HG03442 (cell line): ENCODE measurements at regions not wholly inside any gene's neighbourhood (a gene's known extent, or its start where the extent isn't known, plus 50 kb on each side); places are given as distances from the start of the nearest gene placed in this dataset.
"Not testable (repeated sequence)": the region's sequence is repeated elsewhere in the genome, so short reads cannot be mapped to it uniquely, and the experiment has no call there.

Experiments
- ATAC-seq: cut with Tn5 transposase; IDR thresholded peaks from one replicate; pipeline ENCODE4 v1.9.1; 2021; ENCODE audit warnings: mild to moderate bottlenecking, moderate library complexity; ENCODE audit not compliant: unreplicated experiment

DNA sequence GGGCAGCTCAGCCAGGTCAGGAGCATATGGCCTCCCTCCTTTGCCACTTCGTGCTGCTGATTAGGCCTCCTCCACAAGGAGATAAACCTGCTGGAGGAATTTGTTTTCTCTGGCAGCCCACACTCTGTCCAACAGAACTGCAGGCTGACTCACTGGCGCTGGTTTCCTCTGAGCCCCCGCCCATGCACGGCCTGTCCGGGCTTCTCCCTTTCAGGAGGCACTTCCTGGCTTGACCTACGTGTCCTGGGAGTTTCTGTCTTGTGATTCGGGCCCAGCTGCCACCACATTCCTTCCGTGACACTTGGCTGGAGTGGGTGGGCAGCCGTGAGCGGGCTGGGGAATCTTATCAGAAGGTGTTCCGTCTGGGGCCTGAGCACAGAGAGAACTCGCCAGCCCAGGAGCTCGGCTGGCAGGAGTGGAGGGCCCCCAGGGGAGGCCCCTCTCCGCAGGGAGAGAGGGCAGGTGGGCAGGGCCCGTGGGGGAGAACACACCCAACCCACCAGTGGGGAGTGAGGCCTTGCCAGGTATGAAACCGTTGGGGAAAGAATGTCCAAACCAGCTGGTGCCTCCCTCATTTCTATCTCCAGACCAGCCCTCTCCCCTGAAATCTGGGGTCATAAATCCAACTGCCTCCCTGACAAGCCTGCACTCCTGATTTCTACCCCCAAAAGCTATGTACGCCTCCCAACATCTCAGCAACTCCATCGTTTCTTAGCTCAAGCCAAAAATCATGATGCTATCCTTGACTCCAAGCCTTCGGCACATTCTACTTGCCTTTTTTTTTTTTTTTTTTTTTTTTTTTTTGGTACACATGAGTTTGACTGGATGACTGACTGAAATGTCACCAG lies 110.6 kb upstream of the MEF2A start:
- no peak for ATAC-seq

DNA sequence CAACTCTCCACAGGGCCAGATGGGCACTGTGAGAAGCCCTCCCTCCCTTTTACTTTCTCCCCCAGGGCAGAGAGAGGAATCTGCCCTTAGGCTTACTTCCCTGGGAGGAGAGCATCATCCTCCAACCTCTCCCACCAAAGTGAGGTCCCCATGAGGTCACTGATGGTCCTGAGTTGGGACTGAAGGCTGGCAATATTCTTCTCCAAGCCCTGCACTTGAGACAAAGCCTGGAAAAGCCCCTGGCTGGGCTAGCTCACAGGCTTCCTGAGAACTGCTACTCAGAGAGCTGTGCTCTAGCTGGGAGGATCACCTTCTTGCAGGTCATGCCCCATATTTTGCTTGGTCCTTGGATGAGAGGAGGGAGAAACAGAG lies 110.0 kb upstream of the MEF2A start:
- ATAC-seq: no peak

DNA sequence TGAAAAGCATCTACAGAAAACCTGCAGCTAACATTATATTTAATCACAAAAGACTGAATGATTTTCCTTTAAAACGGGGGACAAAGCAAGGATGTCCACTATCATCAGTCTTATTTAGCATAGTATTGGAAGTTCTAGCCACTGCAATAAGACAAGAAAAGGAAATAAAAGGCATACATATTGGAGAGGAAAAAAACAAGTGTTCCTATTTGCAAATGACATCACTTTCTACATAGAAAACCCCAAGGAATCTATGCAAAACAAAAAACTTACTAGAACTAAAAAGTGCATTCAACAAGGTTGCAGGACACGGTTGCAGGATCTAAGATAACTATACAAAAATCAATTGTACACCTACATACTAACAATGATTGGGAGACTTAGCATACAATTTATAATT lies 101.6 kb upstream of the MEF2A start:
- ATAC-seq: no peak

DNA sequence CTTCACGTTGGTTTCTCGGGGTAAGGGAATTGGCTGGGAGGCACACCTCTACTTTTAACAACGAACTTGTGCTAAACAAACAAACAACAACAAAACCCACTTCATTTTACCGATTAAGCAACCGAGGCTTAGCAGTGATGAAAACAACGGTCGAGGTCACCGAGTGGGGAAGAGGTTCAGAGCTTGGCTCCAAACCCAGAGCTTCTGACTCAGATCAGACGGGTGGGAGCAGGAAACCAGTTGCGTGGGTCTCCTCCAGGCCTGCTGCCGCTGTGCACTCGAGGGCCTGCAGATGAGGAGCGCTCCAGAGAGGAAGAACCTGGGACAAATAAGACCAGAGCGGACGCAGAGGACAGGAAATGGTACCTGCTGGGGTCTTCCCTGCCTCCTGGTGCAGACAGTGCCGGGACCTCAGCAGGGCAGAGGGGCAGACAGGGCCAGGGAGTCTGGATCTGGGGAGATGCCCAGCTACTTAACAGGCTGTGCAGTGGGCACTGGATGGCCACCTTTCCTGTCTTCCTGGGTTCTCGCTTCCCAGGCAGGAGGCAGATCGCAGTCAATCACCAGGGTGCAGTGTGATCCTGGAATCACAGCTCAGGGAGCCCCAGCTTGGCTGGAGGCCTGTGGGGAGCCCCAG lies 99.0 kb upstream of the MEF2A start:
- no peak for ATAC-seq

DNA sequence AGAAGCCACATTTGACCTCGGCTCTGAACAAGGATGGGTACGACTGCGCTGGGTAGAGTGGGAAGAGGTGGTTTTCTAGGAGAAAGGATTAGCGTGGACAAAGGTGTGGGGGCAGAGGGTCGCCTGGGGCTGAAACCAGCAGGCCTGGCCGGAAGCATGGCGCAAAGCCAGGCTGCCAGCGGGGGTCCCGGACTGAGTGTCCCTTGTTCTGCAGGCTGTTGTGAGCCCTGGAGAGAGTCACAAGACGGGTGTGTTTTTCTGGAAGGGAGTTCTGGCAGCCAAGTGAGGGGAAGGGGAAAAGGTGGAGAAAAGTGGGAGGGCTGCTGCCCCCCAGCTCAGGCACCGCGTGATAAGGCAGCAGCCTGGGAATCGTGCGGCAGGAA lies 98.5 kb upstream of the MEF2A start:
- no peak for ATAC-seq

DNA sequence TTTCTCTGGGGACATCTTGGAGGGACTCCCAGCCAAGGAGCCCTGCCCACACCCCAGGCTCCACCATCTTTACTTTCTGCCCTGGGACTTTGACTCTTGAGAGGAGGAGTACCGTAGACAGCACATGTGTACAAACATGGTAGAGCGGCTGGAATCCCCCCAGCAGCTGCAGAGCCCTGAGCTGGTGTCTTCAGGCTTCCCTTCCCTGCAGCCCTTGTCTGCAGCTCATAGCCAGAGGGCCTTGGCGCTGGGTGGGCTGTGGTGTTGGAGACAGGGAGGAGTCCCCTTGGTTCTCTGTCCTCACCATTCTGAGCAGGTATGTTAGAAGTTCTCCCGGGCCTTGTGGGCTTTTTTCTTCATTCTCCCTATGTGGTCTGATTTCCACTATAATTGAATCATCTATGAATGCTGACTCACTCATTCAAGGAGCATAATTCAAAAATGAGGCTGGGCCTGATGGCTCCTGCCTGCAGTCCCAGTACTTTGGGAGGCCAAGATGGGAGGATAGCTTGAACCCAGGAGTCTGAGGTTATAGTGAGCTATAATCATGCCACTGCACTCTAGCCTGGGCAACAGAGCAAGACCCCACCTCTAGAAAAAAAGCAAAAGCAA lies 97.8 kb upstream of the MEF2A start:
- ATAC-seq: no peak

DNA sequence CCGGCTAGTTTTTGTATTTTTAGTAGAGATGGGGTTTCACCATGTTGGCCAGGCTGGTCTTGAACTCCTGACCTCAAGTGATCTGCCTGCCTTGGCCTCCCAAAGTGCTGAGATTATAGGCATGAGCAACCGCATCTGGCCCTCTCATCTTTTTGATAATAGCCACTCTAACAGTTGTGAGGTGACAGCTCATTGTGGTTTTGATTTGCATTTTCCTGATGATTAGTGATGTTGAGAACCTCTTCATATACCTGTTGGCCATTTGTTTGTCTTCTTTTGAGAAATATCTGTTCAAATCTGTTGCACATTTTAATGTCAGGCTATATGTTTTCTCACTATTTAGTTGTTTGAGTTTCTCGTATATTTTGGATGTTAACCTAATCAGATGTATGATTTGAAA lies 95.6 kb upstream of the MEF2A start:
- not testable (repeated sequence) for ATAC-seq

DNA sequence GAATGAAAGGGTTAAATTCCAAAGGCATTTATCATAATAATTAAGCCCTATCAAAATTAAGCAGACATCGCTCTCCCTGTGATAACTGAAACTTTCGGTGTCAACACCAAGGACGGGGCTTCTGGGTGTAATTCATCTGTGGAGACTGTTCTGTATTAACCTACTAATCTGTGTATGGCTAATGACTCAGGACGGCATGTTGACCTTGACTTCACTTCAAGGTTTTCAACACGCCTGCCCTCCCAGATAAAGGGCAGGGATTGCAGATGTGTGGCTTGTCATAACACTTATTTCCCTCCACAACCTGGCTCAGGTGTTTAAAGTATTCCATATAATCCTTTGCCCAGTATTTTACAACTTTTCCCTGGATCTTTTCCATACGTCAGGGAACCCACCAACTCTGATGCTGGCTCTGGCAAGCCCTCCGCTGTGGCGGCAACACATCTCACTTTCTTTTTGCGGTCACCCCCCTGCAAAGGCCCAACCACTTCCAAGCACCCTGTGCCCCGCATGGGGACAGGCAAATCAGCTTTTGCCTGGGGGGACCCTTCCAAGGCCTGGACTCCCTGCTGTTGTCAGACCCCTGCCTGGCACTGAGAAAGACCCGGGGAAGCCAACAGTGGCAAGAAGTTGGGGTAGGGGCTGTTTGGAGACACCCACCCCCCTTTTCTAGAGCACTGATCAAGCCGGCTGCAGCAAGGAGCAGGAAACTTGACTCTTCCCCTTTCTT lies 93.2 kb upstream of the MEF2A start:
- ATAC-seq: no peak

DNA sequence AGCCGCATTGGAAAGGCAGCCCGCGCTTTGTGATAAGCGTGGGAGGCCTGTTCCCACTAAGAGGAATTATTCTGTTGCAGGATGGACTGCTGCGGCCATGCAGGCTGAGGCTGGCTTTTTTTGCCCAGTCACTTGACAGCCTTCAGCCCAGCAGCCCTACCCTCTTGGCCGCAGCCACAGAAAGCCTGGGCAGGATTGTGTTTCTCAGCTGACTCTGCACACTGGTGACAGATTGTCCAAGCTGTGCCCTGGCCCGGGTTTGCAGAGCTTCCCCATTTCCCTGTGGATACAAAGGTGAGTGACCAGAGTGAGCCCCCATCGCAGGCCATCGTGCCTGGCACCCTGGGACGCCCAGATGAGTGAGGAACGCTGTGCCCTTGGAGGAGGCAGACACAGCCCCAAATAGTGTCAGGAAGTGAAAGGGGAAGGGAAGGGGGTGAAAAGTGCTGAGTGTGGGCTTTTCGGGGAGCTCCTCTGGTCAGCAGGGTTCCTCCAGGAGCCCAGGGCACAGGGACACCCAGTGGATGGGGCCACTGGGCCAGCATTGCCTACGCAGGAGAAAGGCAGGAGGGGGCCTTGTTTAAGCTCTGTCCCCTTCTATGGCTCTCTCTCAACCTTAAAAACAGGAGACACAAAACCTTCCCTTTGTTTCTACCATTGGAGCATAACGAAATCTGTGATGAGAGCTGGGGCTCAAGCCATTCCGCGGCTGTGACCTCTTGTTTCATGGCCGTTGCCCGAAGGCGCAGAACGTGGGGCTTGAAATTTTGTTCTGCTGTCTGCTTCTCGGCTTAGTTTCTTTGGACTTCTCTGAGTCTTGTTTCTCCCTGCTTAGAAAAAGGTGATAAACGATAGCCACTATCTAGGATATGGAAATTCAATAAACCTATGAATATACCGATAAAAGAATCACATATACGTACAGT lies 91.5 kb upstream of the MEF2A start:
- ATAC-seq: no peak

DNA sequence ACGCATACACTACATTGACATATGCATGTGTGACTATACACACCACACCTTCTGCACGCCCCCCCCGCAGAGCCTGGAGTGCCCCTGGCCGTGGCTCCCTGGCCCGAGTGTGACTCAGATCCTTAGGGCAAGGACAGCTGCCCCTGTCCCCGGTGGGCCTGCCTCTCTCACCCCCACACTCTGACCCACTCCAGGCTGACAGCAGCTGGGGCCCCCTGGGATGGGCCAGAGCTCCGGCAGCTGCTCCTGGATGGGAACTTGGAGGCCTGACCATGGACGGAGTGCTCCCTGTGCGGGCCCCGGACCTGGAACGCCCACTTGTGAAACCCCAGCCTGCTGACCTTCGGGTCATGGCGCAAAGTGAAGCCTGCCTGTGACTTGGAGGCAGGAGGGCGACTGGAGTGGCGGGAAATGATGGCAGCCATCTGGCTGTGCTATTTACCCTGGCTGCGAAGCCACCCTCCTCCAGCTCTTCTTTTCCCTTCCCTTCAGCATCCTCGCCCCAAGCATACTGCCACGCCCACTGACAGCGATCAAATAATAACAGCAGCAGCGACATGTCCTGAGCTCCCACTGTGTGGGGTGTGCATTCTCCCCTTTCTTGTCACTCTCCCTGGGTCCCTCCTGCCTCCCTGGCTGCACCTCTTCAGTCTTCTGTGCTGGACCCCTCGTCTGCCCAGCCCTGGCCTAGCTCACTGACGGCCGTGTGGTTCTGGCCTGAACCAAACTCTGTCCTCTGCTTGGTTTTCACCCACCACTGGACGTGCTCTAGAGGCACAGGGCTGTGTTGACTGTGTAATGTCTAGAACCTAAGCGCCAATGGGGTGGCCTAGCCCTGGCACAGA lies 90.7 kb upstream of the MEF2A start:
- ATAC-seq: no peak

DNA sequence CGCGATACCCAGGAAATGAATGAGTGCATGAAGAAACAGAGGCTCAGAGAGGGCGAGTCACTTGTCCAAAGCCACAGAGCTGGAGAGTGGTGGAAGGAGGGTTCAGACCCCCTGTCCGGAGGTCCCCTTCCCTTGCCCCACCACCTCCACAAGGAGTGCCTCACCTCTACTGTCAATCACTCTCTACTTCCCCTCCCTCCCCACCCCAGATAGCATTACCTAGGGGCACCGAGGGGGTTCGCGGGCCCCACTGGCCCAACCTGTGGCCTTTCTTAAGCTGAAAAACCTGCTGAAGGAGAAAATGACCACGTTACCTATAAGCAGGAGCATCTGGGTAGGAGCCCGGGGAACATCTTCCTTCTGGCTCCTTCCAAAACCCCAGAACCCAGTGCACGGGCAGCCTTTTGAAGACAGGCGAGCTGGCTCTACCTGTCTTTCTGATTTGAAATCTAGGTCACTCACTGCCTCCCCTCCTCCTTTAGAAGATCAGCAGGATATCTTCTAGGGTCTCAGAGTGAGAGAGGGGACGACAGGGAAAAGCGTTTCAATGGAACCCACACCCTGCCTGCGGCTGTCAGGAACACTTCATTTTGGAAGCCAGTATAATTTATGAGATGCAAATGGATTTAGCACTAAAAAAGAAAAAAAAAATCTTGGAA lies 89.9 kb upstream of the MEF2A start:
- ATAC-seq: no peak

DNA sequence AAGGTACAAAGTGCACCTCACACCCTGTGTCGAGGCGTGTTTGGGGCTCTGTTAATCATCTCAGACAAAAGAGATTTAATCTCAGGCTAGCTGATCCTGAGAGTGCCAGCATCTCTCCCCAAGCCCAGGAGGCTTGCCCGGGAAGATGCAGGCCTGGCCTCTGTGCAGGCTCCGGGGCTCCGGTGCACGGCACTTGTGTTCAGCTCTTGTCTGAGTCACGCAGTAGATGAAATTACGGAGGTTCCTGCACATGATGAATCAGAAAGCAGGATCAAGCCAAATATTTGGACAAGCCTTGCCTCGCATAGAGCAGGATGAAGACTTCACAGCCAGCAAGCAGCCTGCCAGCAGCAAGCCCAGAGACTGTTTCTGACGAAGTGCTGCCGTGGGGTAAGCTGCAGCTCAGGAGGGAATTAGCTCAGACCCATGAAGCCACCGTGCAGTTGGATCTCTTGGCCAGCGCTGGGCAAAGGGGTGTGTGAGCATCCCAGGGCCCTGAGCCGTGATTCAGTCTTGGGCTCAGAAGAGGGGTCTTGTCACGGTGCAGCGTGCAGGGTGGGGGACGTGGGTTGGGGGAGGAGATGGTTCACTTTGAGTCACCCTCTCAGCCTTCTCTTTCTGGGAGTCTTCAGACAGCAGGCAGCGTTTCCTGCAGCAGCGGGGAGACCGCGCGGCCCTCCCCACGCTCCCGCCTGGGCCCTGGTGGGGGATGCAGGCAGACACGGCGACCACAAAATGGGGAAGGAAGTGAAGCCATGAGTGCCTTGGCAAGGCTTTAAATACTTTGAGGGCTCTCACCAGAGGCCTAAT lies 89.2 kb upstream of the MEF2A start:
- ATAC-seq: peak; percentile 58

DNA sequence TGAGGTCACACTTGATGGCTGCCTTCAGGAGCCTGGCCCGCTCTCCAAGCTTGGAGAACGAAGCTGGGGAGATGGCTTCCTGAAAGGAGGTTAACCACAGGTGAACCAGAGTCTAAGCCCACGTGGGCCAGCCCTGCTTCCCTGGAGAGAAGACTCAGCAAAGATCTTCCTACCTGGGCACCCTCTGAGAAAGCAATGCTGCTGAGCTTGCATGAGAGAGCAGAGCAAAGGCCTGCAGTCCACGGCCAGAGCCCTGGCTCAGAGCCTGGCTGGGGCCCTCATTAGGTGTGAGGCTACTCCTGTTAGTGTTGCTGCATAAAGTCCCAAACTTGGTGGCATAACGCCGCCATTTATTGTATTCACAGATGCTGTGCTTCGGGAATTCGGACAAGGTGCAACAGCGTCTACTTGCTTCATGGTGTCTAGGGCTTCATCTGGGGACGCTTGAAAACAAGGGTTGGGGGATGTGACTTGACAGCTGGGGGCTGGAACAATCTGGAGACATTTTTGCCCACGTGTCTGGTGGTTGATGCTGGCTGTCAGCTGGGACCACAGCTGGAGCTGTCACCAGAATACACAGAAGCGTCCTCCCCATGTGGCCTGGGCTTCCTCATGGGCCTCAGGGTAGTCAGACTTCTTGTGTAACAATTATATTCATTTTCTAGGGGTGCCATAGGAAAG lies 87.9 kb upstream of the MEF2A start:
- no peak for ATAC-seq

DNA sequence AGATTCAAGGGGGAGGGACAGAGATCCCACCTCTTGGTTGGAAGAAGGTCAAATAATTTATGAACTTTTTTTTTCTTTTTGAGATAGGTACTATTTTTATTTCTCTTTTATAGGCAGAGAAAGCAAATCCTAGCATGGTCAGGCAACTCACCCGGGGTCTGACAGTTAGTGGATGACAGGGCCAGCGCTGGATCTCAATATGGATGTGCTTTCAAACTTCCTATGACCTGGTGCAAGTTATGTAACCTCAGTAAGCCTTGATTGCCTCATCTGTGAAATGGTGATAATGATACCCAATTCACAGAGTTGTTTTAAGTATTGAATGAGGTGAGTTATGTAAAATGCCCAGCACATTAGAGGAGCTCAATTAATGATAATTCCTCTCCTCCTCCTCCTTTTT lies 86.8 kb upstream of the MEF2A start:
- ATAC-seq: no peak

DNA sequence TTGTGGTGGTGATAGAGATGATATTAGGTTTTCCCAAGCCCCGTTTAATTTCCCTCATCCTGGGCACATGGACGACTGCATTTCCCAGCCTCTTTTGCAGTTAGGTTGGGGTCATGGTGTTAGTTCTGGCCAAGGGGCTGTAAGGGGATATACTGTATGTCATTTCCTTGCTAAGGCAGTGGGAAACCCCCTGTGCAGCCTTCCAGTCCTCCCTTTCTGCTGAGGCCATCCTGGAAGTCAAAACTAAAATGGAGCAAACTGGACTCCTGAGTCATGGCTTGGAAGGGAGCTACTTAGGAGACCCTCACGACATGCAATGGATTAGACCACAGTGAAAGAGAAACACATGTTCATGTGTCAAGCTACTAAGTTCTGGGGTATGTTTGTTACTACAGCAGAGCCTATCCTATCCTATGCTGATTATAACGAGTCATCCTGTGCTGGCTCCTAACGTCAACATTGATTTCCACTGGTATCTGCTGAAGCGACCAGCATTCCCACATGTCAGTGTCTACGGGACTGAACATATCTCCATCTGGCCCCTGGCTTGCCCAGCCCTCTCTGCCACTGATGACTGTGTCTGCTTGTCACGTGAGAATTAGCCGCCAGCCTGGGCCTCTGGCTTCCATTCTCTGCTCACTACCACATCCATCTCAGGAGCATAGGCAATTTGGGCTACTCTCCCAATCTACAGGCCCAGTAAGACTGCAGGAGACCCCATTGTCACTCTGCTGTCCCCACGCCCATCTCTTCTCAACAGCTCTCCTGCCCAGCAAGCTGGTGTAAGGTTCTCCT lies 85.6 kb upstream of the MEF2A start:
- ATAC-seq: no peak

DNA sequence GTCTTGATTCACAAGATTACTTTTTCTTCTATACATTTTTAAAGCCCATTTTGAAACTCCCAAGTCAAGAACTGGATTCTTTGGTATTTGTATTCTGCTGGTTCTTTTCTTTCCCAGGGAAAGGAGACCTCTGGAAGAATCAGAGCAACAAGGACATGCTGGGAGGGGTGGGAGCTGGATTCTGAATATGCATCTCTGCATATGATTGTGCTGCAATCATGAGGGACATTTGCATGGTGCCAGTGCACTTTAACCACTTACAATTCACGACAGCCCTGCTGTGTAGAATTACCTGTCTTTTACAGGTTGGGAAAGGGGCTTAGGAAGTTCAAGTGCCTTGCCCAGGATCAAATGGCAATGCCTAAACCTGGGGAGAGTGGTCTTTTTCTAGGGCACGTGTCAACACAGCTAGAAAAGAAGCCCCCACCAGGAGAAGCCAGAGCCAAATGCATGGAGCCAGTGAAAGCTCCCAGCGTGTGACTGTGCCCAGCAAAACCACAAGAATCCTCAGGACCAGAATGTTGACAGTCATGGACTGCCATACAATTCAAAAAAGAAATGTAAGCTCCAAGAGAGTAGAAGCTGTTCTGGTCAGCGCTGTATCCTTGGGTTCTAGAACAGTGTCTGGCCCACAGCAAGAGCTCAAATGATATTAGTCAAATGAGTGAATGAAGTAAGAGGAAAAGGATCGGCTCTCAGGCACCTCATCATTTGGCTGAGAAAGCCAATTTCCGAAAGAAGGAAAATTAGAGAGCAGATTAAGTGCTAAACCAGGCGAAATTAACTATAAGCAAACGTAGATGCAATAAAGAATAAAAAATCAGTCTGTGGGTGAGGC lies 84.5 kb upstream of the MEF2A start:
- no peak for ATAC-seq
